AG09319 (cell line): ENCODE measurements at regions not wholly inside any gene's neighbourhood (a gene's known extent, or its start where the extent isn't known, plus 50 kb on each side); places are given as distances from the start of the nearest gene placed in this dataset.

Experiments
- DNase-seq: peaks from one replicate; pipeline ENCODE4 v3.0.0-alpha.2; 2010; ENCODE audit warnings: low read depth; ENCODE audit errors: extremely low read depth
- TF ChIP-seq, protein P1 (sequence below): IDR thresholded peaks from 2 replicates; pipeline ENCODE4 v1.5.1; 2011; ENCODE audit warnings: low read depth, mild to moderate bottlenecking, inconsistent platforms, low read length, moderate library complexity

DNA sequence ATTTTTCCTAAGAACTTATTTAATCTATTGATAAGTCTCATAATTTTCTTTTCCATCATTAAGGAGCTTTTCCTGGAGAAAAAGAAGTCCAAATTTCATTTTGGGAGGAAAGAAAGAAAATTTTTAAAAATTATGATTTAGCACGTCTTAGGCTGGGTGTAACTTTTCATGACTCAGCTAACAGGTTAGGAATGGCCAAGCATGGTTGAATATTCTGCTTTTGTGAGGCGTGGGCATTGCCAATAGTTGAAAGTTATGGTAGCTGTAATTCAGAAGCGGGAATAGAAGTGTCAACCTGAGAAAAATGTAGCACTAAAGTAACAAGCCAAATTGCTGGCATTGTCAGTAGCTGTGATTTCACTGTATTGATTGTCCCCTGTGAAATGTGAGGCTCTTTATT lies 77.2 kb upstream of the ARID1B start:
- DNase-seq = no peak
- TF ChIP-seq, protein P1, sequence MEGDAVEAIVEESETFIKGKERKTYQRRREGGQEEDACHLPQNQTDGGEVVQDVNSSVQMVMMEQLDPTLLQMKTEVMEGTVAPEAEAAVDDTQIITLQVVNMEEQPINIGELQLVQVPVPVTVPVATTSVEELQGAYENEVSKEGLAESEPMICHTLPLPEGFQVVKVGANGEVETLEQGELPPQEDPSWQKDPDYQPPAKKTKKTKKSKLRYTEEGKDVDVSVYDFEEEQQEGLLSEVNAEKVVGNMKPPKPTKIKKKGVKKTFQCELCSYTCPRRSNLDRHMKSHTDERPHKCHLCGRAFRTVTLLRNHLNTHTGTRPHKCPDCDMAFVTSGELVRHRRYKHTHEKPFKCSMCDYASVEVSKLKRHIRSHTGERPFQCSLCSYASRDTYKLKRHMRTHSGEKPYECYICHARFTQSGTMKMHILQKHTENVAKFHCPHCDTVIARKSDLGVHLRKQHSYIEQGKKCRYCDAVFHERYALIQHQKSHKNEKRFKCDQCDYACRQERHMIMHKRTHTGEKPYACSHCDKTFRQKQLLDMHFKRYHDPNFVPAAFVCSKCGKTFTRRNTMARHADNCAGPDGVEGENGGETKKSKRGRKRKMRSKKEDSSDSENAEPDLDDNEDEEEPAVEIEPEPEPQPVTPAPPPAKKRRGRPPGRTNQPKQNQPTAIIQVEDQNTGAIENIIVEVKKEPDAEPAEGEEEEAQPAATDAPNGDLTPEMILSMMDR = no peak

DNA sequence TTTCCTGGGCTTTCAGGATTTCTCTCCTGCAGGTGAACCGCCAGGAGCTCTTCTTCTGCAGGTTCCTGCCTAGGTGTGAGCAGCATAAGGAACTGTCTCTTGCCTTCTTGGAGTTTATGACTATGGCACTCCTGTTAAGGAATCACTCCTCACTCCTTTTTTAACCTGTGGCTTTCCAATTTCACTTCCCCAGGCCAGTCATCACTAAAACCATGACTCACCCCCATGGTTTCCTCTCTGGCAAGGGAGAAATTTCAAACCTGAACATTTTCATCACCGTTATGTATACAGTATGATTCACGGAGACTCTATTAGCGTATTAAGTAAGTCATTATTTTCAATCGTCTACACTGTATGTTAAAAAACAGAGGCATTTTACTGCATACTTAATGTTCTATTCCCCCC lies 78.2 kb upstream of the ARID1B start:
- DNase-seq = no peak
- TF ChIP-seq, protein P1 = no peak

DNA sequence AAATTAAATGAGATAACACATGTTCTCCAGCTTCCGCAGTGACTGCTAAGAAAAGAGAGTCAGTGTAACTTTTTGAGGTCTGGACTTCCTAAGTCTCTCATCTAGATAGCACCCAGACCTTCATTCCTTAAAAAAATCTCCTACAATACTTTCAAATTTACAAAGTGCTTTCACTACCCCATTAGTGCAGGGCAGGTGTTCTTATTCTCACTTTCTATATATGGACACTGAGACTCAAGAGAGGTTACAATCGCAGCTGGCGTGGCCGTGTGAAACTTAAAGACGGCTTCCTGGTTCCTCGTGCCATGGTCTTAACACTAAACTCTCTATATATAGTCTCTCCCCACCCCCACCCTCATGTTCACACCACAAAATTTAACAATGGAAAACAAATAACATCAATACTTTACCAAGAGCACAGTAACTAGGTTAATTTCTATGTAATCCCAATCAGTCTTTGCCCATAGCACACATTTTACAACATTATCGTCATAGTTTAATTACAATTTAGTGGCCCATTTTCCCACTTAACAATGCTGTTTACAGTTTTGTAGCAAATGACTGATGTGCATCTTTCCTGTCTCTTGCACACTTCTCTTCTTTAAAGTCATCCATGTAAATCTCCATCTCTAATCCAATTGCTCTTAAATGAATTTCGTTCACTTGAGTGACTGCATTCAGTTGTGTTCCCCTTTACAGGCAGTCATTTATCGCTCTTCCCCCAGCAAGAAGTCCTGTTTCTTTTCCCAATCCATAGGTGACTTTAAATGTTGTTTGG lies 78.8 kb upstream of the ARID1B start:
- TF ChIP-seq, protein P1 = no peak
- no peak for DNase-seq

DNA sequence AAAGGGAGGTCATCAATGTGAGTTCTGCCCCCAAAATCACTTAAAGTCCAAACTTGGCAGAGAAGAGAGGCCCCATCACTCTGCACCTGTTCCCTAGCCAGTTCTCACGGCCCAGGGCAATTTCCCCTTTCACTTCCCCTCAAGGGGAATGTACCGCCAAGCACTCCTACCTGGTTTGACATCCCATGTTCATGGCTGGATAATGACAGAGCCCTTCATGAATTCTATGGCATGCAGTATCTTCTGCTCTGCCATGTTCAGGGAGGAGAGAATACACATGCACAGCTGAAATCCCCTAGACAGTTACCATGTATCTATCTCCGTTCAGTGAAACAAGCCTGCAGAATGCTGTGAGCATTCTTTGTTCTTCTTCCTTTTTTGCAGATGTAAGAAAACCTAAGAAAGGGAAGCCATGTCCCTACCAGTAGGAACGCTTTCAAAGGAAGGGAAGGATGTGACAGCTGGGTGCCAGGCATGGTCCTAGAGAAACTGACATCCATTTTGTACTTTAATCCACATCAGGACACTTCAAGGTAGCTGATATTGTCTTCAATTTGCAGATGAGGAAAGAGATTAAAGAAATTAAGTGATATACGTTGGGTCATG lies 79.8 kb upstream of the ARID1B start:
- TF ChIP-seq, protein P1 = no peak
- DNase-seq = no peak

DNA sequence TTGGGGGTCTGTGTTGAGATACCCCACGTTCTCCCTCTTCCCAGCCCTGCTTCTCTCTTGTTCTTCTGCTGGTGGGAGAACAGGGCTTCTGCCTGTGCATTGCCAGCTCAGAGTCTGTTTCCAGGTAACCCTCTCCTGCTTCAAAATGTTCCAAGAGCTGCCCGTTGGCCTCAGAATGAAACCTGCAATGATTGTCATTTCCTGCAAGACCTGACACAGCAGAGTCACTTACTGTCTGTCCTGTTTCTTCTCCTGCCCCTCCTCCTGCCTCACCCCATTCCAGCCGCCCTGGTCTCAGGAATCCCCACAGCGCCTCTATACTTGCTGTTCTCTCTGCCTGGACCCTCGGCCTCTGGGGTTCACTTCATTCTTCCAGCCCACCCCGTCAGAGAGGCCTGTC lies 81.4 kb upstream of the ARID1B start:
- no peak for DNase-seq
- TF ChIP-seq, protein P1 = no peak

DNA sequence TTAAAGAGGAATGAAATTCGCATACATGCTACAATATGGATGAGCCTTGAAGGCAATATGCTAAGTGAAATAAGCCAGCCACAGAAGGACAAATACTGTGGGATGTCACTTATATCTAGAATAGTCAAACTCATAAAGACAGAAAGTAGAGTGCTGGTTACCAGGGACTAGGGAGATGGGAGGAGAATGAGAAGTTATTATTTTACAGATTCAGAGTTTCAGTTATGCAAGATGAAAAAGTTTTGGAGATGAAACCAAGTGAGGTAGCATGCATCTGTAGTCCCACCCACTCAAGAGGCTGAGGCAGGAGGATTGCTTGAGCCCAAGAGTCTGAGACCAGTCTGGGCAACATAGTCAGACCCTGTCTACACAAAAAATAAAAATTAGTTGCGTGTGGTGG lies 82.5 kb upstream of the ARID1B start:
- TF ChIP-seq, protein P1 = no peak
- DNase-seq = no peak

DNA sequence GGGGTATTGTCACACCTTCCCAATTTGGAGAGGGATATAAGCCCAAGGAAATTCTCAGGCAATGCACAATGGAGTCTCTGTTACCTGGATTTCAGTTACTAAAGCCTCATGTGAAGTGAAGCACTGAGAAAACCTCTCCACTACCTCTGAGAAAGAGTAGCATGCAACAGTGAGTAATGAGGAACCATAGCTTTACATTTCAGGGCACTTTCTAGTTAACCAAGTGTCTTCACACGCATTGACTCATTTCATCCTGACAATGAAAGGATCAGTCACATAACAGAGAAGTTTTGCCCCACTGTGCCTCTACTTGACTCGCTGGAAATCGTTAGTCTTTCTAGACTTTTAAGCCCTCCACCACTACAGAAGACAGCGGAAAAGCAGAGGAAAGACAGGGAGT lies 86.2 kb upstream of the ARID1B start:
- DNase-seq = no peak
- TF ChIP-seq, protein P1 = no peak
